Stimulated activated naive CD8-positive, alpha-beta T cell treated with anti-CD3 and anti-CD28 coated beads, Interleukin-15, Interleukin-2, amounts not matched to agents 100 ng/mL and 50 ng/mL, for 24 hours (primary cell): ENCODE measurements at regions not wholly inside any gene's neighbourhood (a gene's known extent, or its start where the extent isn't known, plus 50 kb on each side); places are given as distances from the start of the nearest gene placed in this dataset.

Experiments used
- H3K27ac Mint-ChIP-seq: one replicate; pipeline ENCODE4 v1.8.0; 2021; ENCODE audit warnings: mild to moderate bottlenecking, mixed read lengths
- H3K27me3 Mint-ChIP-seq: one replicate; pipeline ENCODE4 v1.8.0; 2021; ENCODE audit warnings: mixed read lengths
- H3K36me3 Mint-ChIP-seq: one replicate; pipeline ENCODE4 v1.8.0; 2021; ENCODE audit warnings: low read depth, mixed read lengths
- H3K4me1 Mint-ChIP-seq: one replicate; pipeline ENCODE4 v1.8.0; 2021; ENCODE audit warnings: low read depth, mixed read lengths
- H3K4me3 Mint-ChIP-seq: one replicate; pipeline ENCODE4 v1.8.0; 2021; ENCODE audit warnings: mild to moderate bottlenecking, mixed read lengths
- H3K9me3 Mint-ChIP-seq: one replicate; pipeline ENCODE4 v1.8.0; 2021; ENCODE audit warnings: mixed read lengths

DNA sequence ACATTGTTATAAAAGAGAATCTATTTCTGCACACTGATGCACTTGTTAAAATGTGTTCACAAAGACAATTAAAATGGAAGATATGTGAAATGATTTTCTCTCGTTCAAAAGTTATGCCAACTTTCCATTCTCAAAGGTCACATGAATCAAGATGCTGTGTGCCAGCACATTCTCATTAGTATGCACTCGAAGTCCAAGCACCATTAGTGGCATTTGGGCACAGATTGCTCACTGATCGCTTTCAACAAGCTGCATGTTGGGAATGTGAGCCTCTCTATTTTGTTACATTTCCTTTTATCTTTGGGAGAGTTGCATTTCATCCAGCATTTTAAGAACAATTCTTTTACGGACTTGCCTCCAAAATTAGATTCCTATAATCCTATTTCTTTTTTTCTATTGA is 398.9 kb downstream of the FBXO15 start:
- H3K27ac Mint-ChIP-seq: no peak overlapping the region
- no peaks in the 10 kb centered on the region for H3K27me3 Mint-ChIP-seq
- no peaks in the 10 kb centered on the region for H3K36me3 Mint-ChIP-seq
- H3K9me3 Mint-ChIP-seq: no peaks in the 10 kb centered on the region
- H3K4me3 Mint-ChIP-seq: no peak overlapping the region
- no peaks in the 10 kb centered on the region for H3K4me1 Mint-ChIP-seq

DNA sequence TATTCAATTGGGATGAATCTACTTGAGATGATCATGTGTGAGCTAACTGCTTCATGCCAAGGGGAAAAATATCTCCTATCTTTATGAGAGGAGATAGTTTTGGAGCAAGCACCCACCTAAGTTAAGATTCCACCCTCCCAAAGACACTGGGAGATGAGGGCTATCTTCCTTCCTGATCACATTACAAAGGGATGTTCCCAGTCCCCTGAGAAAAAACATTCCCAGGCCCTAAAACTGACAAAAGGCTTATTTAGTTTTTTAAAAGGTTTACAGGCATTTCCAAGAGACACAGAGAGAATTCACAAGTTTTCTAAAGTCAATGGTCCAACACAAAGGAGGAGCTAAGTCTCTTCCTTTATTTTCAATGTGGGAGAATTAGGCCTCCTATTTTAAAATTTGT is 401.5 kb downstream of the FBXO15 start:
- Mint-ChIP-seq H3K27me3 (no peaks in the 10 kb centered on the region), H3K4me3 (no peak overlapping the region), H3K27ac (no peak overlapping the region), H3K36me3 (no peaks in the 10 kb centered on the region), H3K9me3 (no peaks in the 10 kb centered on the region), H3K4me1 (no peaks in the 10 kb centered on the region)

GRCh38 chr18:73742957-73743356 is 404.7 kb downstream of the FBXO15 start:
- no peak overlapping the region for H3K27ac Mint-ChIP-seq
- H3K27me3 Mint-ChIP-seq: no peaks in the 10 kb centered on the region
- H3K36me3 Mint-ChIP-seq: no peaks in the 10 kb centered on the region
- no peak overlapping the region for H3K4me3 Mint-ChIP-seq
- no peaks in the 10 kb centered on the region for H3K9me3 Mint-ChIP-seq
- no peaks in the 10 kb centered on the region for H3K4me1 Mint-ChIP-seq

GRCh38 chr18:73741946-73742345 is 405.7 kb downstream of the FBXO15 start:
- H3K9me3 Mint-ChIP-seq: no peaks in the 10 kb centered on the region
- no peaks in the 10 kb centered on the region for H3K4me1 Mint-ChIP-seq

GRCh38 chr18:73739098-73739497 is 408.5 kb downstream of the FBXO15 start:
- Mint-ChIP-seq H3K27me3 (no peaks in the 10 kb centered on the region), H3K4me1 (no peaks in the 10 kb centered on the region), H3K4me3 (no peak overlapping the region), H3K36me3 (no peaks in the 10 kb centered on the region), H3K27ac (no peak overlapping the region), H3K9me3 (no peaks in the 10 kb centered on the region)

More at GRCh38 chr18:73741946-73742345, 405.7 kb downstream of the FBXO15 start:
- no peak overlapping the region for H3K27ac Mint-ChIP-seq
- no peaks in the 10 kb centered on the region for H3K36me3 Mint-ChIP-seq
- H3K4me3 Mint-ChIP-seq: no peak overlapping the region
- no peaks in the 10 kb centered on the region for H3K27me3 Mint-ChIP-seq

GRCh38 chr18:73737990-73738389 is 409.6 kb downstream of the FBXO15 start:
- Mint-ChIP-seq H3K36me3 (no peaks in the 10 kb centered on the region), H3K27me3 (no peaks in the 10 kb centered on the region), H3K27ac (no peak overlapping the region), H3K4me3 (no peak overlapping the region), H3K9me3 (no peaks in the 10 kb centered on the region), H3K4me1 (no peaks in the 10 kb centered on the region)

DNA sequence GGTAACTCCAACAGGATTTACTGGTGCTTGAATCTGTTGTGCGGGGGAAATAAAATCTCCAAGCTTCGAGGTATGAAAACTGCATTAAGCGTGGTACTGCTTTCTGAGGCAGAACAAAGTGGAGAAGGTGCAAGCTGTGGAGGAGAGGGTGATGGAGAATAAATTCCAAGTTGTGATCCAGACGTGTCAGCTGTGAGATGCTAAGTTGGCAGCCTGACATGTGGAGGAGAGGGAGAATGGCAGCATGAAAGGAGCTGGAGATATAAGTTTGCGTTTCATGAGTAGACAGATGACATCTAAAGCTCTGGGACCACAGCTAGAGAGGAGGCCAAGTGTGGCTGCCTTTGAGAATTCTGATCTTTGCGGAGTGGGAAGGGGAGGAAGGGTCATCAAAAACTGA is 411.8 kb downstream of the FBXO15 start:
- Mint-ChIP-seq H3K4me1 (no peaks in the 10 kb centered on the region), H3K27me3 (no peaks in the 10 kb centered on the region), H3K27ac (no peak overlapping the region), H3K36me3 (no peaks in the 10 kb centered on the region), H3K9me3 (peaks cover 7% of the 10 kb centered on the region), H3K4me3 (no peak overlapping the region)

GRCh38 chr18:73733806-73734314 is 413.8 kb downstream of the FBXO15 start:
- H3K4me3 Mint-ChIP-seq: no peak overlapping the region
- no peaks in the 10 kb centered on the region for H3K27me3 Mint-ChIP-seq
- H3K27ac Mint-ChIP-seq: no peak overlapping the region
- peaks cover 8% of the 10 kb centered on the region for H3K9me3 Mint-ChIP-seq
- no peaks in the 10 kb centered on the region for H3K4me1 Mint-ChIP-seq
- no peaks in the 10 kb centered on the region for H3K36me3 Mint-ChIP-seq

DNA sequence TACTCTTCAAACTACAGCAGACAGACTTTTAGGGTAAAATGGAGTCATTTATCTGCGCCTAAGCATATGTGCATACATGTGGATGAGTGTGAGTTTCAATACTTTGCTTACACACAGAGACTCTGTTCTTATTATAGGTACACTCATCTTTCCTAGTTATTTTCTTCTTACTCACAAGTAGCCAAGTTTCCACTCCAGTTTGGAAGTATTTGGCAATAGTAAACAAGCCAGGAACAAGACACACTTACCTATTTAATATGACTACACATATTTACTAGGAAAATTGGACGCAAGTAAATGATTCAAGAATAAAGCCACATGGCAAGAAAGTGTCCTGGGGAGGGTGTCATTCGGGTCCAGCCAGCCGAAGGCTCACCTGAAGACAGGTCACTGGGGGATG is 414.3 kb downstream of the FBXO15 start:
- Mint-ChIP-seq H3K27ac (no peak overlapping the region), H3K4me1 (no peaks in the 10 kb centered on the region), H3K36me3 (no peaks in the 10 kb centered on the region), H3K9me3 (peaks cover 8% of the 10 kb centered on the region), H3K27me3 (no peaks in the 10 kb centered on the region), H3K4me3 (no peak overlapping the region)

- H3K9me3 Mint-ChIP-seq: peaks cover 8% of the 10 kb centered on the region
Measured at GRCh38 chr18:73728657-73729056, 419.0 kb downstream of the FBXO15 start.

DNA sequence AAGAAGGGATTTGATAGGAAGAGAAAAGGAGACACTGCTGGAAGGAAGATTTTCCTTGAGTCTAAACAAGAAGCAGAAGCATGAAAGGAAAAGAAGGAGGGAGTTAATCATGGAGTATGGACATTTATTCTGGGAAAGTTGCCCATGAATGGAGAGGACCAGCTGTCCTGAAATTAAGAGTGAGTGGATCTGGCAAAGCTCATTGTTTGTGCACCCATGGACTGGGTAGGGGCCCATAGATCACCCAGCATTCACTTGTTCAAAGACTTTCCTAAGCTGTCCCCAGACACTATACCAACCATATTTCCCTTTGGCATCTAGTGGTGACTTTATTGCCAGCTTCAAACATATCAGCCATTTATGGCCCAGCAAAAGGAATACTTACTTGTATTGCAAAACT is 422.7 kb downstream of the FBXO15 start:
- Mint-ChIP-seq H3K27ac (no peak overlapping the region), H3K36me3 (no peaks in the 10 kb centered on the region), H3K4me3 (no peak overlapping the region), H3K27me3 (no peaks in the 10 kb centered on the region), H3K4me1 (no peaks in the 10 kb centered on the region), H3K9me3 (peaks cover under 1% of the 10 kb centered on the region)

More at GRCh38 chr18:73728657-73729056, 419.0 kb downstream of the FBXO15 start:
- Mint-ChIP-seq H3K27ac (no peak overlapping the region), H3K4me1 (no peaks in the 10 kb centered on the region), H3K36me3 (no peaks in the 10 kb centered on the region), H3K27me3 (no peaks in the 10 kb centered on the region), H3K4me3 (no peak overlapping the region)

GRCh38 chr18:73719611-73720010 is 428.0 kb downstream of the FBXO15 start:
- H3K27me3 Mint-ChIP-seq: no peaks in the 10 kb centered on the region
- H3K27ac Mint-ChIP-seq: no peak overlapping the region
- peaks cover 6% of the 10 kb centered on the region for H3K9me3 Mint-ChIP-seq
- no peaks in the 10 kb centered on the region for H3K36me3 Mint-ChIP-seq
- H3K4me1 Mint-ChIP-seq: no peaks in the 10 kb centered on the region
- H3K4me3 Mint-ChIP-seq: no peak overlapping the region

DNA sequence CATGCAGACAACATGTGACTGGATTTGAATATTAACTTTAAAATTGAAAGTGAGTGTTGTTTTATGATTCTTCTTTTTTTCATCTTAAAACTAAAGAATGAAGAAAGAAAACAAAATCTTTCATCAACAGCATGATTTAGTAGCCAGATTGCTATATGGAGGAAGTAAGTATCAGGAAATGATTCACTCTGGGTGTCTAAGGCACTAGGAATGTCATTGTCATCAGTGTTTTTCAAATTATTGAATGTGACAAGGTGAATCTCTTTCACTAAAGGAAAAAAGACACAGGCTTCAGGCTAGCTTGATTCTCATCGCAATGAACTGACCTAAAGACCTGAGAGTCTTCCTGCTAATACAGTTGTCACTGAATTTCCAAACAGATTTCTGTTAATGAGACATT is 430.1 kb downstream of the FBXO15 start:
- H3K9me3 Mint-ChIP-seq: peaks cover 6% of the 10 kb centered on the region
- H3K27ac Mint-ChIP-seq: no peak overlapping the region
- no peaks in the 10 kb centered on the region for H3K4me1 Mint-ChIP-seq
- H3K4me3 Mint-ChIP-seq: no peak overlapping the region
- no peaks in the 10 kb centered on the region for H3K27me3 Mint-ChIP-seq
- no peaks in the 10 kb centered on the region for H3K36me3 Mint-ChIP-seq

GRCh38 chr18:73715210-73715670 is 432.4 kb downstream of the FBXO15 start:
- Mint-ChIP-seq H3K27ac (no peak overlapping the region), H3K36me3 (no peaks in the 10 kb centered on the region), H3K4me1 (no peaks in the 10 kb centered on the region), H3K9me3 (peaks cover 6% of the 10 kb centered on the region), H3K27me3 (no peaks in the 10 kb centered on the region), H3K4me3 (no peak overlapping the region)

DNA sequence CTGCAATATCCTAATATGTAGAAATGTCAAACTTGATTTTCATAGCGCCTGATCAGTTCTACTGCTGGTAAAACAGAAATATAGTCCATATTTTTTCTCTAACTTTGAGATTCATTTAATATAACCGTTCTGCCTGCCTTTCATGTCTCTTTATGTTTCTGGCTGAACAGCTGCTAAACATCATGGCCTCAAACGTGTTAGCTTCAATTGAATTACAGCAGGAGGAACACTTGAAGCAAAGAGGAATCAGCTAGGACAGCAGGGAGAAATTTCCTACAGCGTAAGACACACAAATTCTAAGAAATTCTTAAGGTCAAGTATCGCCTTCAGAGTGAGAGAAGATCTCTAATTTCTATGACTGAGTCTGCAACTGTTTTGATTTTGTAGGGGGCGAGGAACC is 433.2 kb downstream of the FBXO15 start:
- Mint-ChIP-seq H3K4me3 (no peak overlapping the region), H3K36me3 (no peaks in the 10 kb centered on the region), H3K27me3 (no peaks in the 10 kb centered on the region)

GRCh38 chr18:73711256-73711655 is 436.4 kb downstream of the FBXO15 start:
- no peaks in the 10 kb centered on the region for H3K4me1 Mint-ChIP-seq
- no peaks in the 10 kb centered on the region for H3K27me3 Mint-ChIP-seq
- H3K4me3 Mint-ChIP-seq: no peak overlapping the region
- peaks cover 5% of the 10 kb centered on the region for H3K9me3 Mint-ChIP-seq
- no peak overlapping the region for H3K27ac Mint-ChIP-seq
- no peaks in the 10 kb centered on the region for H3K36me3 Mint-ChIP-seq

More for the DNA sequence above, 433.2 kb downstream of the FBXO15 start:
- Mint-ChIP-seq H3K27ac (no peak overlapping the region), H3K4me1 (no peaks in the 10 kb centered on the region), H3K9me3 (peaks cover 3% of the 10 kb centered on the region)
